Loucy (cell line): ENCODE measurements at regions not wholly inside any gene's neighbourhood (a gene's known extent, or its start where the extent isn't known, plus 50 kb on each side); places are given as distances from the start of the nearest gene placed in this dataset.
"Not testable (repeated sequence)": the region's sequence is repeated elsewhere in the genome, so short reads cannot be mapped to it uniquely, and the experiment has no call there.

ENCODE experiments used
- H2AFZ ChIP-seq: fragments of 200-600 bp; sonication (generic); 2 replicates; pipeline ENCODE4 v1.6.0; 2016; ENCODE audit warnings: antibody characterized with exemption, mild to moderate bottlenecking, low read length, moderate library complexity
- H3F3A ChIP-seq: fragments of 200-600 bp; 2 replicates; pipeline ENCODE4 v1.6.0; 2016; ENCODE audit warnings: antibody characterized with exemption, low read depth, mild to moderate bottlenecking
- H3K27me3 ChIP-seq: fragments of 200-600 bp; sonication (generic); 2 replicates; pipeline ENCODE4 v1.6.1; 2014; ENCODE audit warnings: low read length, mild to moderate bottlenecking; ENCODE audit not compliant: insufficient read depth, poor library complexity, severe bottlenecking
- H3K36me3 ChIP-seq: fragments of 200-600 bp; sonication (generic); 2 replicates; pipeline ENCODE4 v1.6.1; 2016; ENCODE audit warnings: low read length; ENCODE audit not compliant: insufficient read depth
- H3K4me1 ChIP-seq: fragments of 200-600 bp; sonication (generic); 2 replicates; pipeline ENCODE4 v1.5.1; 2014; ENCODE audit warnings: low read length, mild to moderate bottlenecking; ENCODE audit not compliant: insufficient read depth, poor library complexity, severe bottlenecking
- H3K4me2 ChIP-seq: fragments of 200-600 bp; sonication (generic); 2 replicates; pipeline ENCODE4 v1.6.0; 2014; ENCODE audit warnings: antibody characterized with exemption, low read length, low read depth, mild to moderate bottlenecking; ENCODE audit not compliant: poor library complexity, severe bottlenecking
- H3K4me3 ChIP-seq: fragments of 200-600 bp; sonication (generic); 2 replicates; pipeline ENCODE4 v1.5.1; 2014; ENCODE audit warnings: low read length, mild to moderate bottlenecking, mixed read lengths; ENCODE audit not compliant: poor library complexity, severe bottlenecking
- H3K79me2 ChIP-seq: fragments of 200-600 bp; sonication (generic); 2 replicates; pipeline ENCODE4 v1.6.1; 2014; ENCODE audit warnings: low read length; ENCODE audit not compliant: insufficient read depth
- H3K9ac ChIP-seq: fragments of 200-600 bp; sonication (generic); 2 replicates; pipeline ENCODE4 v1.6.0; 2014; ENCODE audit warnings: mild to moderate bottlenecking, low read depth, low read length, moderate library complexity; ENCODE audit not compliant: poor library complexity, severe bottlenecking
- H3K9me2 ChIP-seq: fragments of 200-600 bp; sonication (generic); replicated peaks from 2 replicates; pipeline ENCODE4 v1.6.1; 2016; ENCODE audit warnings: low read depth, low read length, mixed read lengths
- H3K9me3 ChIP-seq: fragments of 200-600 bp; sonication (generic); 2 replicates; pipeline ENCODE4 v1.6.1; 2014; ENCODE audit warnings: mild to moderate bottlenecking, antibody characterized with exemption, low read length, low read depth; ENCODE audit not compliant: insufficient read depth
- H4K20me1 ChIP-seq: fragments of 200-600 bp; sonication (generic); 2 replicates; pipeline ENCODE4 v1.6.0; 2014; ENCODE audit warnings: antibody characterized with exemption, low read length, mild to moderate bottlenecking; ENCODE audit not compliant: insufficient read depth, poor library complexity, severe bottlenecking
- EZH2phosphoT487 ChIP-seq: fragments of 200-600 bp; IDR thresholded peaks from 2 replicates; pipeline ENCODE4 v1.6.1; 2018; ENCODE audit warnings: antibody characterized with exemption, mild to moderate bottlenecking, moderate library complexity, borderline replicate concordance
- TF ChIP-seq, protein P1 (sequence below): fragments of 200-600 bp; sonication (generic); conservative IDR thresholded peaks from 2 replicates; pipeline ENCODE4 v1.5.1; 2014; ENCODE audit warnings: mild to moderate bottlenecking, antibody characterized with exemption, low read length

DNA sequence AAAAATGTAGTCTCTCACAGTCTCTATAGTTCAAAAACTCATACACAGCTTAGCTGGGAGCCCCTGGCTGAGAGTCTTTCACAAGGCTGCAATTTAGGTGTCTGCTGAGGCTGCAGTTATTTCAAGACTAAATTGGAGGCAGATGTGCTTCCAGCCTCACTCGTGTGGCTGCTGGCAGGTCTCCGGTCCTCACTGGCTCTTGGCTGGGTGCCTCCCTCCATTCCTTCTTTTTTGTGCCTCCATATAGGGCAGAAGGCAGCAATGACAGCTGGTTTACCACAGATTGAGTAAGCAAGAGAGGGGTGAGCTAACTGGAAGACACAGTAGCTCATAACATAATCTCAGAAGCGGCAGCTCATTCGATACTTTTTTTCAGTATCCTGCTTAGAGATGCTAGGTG, 2167.7 kb upstream of the WWC1 start:
- TF ChIP-seq EZH2phosphoT487 = no peak
- TF ChIP-seq, protein P1, sequence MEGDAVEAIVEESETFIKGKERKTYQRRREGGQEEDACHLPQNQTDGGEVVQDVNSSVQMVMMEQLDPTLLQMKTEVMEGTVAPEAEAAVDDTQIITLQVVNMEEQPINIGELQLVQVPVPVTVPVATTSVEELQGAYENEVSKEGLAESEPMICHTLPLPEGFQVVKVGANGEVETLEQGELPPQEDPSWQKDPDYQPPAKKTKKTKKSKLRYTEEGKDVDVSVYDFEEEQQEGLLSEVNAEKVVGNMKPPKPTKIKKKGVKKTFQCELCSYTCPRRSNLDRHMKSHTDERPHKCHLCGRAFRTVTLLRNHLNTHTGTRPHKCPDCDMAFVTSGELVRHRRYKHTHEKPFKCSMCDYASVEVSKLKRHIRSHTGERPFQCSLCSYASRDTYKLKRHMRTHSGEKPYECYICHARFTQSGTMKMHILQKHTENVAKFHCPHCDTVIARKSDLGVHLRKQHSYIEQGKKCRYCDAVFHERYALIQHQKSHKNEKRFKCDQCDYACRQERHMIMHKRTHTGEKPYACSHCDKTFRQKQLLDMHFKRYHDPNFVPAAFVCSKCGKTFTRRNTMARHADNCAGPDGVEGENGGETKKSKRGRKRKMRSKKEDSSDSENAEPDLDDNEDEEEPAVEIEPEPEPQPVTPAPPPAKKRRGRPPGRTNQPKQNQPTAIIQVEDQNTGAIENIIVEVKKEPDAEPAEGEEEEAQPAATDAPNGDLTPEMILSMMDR = no peak
- no peak overlapping the region for H3K4me2 ChIP-seq

GRCh38 chr5:166127766-166128570, 2163.5 kb upstream of the WWC1 start:
- no peak overlapping the region for H3K4me3 ChIP-seq
- no peak overlapping the region for H3K9ac ChIP-seq
- H2AFZ ChIP-seq = no peak overlapping the region
- H3K9me3 ChIP-seq = no peaks in the 10 kb centered on the region
- H4K20me1 ChIP-seq = no peaks in the 10 kb centered on the region
- no peaks in the 10 kb centered on the region for H3K27me3 ChIP-seq
- H3F3A ChIP-seq = no peaks in the 10 kb centered on the region
- H3K4me2 ChIP-seq = no peak overlapping the region
- H3K9me2 ChIP-seq = no peaks in the 10 kb centered on the region
- no peaks in the 10 kb centered on the region for H3K4me1 ChIP-seq
- TF ChIP-seq, protein P1 = no peak
- TF ChIP-seq EZH2phosphoT487 = no peak
- no peaks in the 10 kb centered on the region for H3K36me3 ChIP-seq
- H3K79me2 ChIP-seq = no peaks in the 10 kb centered on the region

More for the DNA sequence above, 2167.7 kb upstream of the WWC1 start:
- Histone ChIP-seq H3K27me3 (no peaks in the 10 kb centered on the region), H2AFZ (no peak overlapping the region), H3K4me3 (no peak overlapping the region), H3K79me2 (no peaks in the 10 kb centered on the region), H3K4me1 (no peaks in the 10 kb centered on the region), H3K36me3 (no peaks in the 10 kb centered on the region), H3K9me2 (no peaks in the 10 kb centered on the region), H4K20me1 (no peaks in the 10 kb centered on the region), H3K9ac (no peak overlapping the region), H3K9me3 (no peaks in the 10 kb centered on the region), H3F3A (no peaks in the 10 kb centered on the region)

GRCh38 chr5:166145107-166145506, 2146.3 kb upstream of the WWC1 start:
- not testable (repeated sequence) for H4K20me1 ChIP-seq, H3K9ac ChIP-seq, H3K27me3 ChIP-seq, H3K4me2 ChIP-seq, H3K4me1 ChIP-seq, H3K9me2 ChIP-seq, H2AFZ ChIP-seq, H3K4me3 ChIP-seq, H3K9me3 ChIP-seq, H3K36me3 ChIP-seq, H3K79me2 ChIP-seq, H3F3A ChIP-seq

- Histone ChIP-seq H3K4me1 (no peaks in the 10 kb centered on the region), H4K20me1 (no peaks in the 10 kb centered on the region), H3K4me2 (no peak overlapping the region), H3K9ac (no peak overlapping the region), H3K9me2 (no peaks in the 10 kb centered on the region), H2AFZ (no peak overlapping the region), H3F3A (no peaks in the 10 kb centered on the region), H3K4me3 (no peak overlapping the region), H3K9me3 (no peaks in the 10 kb centered on the region), H3K36me3 (no peaks in the 10 kb centered on the region), H3K27me3 (no peaks in the 10 kb centered on the region), H3K79me2 (no peaks in the 10 kb centered on the region)
- no peak for TF ChIP-seq EZH2phosphoT487
- TF ChIP-seq, protein P1 = no peak
Observed at GRCh38 chr5:166163996-166164610, 2127.3 kb upstream of the WWC1 start.
